ENCODE measurements at regions not wholly inside any gene's neighbourhood (a gene's known extent, or its start where the extent isn't known, plus 50 kb on each side); places are given as distances from the start of the nearest gene placed in this dataset.

DNA sequence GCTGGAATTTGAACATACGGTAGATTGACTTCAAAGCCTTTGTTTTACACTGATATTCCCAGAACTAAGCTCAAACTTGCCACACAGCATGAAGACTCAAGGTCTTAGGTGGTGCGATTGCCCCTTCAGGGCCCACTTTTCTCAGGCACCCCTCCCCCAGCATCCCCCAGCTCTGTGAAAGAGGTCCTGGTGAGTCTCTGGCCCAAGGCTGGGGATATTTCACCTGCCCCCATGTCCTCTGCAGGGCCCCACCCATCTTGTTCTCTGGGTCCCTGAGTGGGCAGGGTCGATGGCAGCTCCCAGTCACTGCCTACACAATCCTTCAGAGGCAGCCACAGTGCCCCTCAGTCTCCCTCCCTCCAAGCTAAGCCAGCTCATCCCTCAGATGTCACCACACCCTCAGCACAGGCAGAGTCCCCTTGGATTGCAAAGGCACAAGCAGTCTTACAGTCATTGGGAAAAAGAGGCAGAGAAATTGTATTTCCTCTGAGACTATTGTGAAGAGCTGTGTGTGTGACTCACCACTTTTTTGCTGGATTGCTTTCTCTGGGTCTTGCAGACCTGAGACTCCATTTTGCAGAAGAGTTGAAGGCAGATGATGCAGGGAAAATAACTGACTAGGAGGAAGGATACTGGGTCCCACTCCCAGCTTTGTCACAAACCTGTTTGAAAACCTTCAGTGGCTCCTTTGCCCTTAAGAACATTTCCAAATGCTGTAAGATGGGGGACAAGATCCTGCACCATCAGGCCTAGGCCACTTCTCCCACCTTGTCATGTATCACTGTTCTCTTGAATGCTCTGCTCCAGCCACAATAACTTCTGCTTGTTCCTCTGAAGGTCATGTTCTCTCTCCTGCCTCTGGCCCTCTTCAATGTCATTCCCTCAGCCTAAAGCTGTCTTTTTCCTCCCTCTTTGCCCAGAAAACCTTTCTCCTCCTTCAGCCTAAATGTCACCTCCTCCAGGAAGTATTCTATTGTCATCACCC lies 119.1 kb upstream of the GRIK3 start:
- TF ChIP-seq POLR2A (IDR thresholded peaks at IDR 0.05), result no peak
- TF ChIP-seq EP300 (IDR thresholded peaks at IDR 0.05), result no peak
- no peak for TF ChIP-seq CTCF (IDR thresholded peaks at IDR 0.05)
- TF ChIP-seq POLR2AphosphoS5 (IDR thresholded peaks at IDR 0.05), result no peak

Measured in sigmoid colon (tissue), 4 donors.